MV-4-11 (cell line): ENCODE measurements at regions not wholly inside any gene's neighbourhood (a gene's known extent, or its start where the extent isn't known, plus 50 kb on each side); places are given as distances from the start of the nearest gene placed in this dataset.
A peak's percentile ranks its signal among the peaks of the same experiment; 100 is the strongest.

ENCODE experiments used
- DNase-seq: peaks from one replicate; lab custom pipeline; 2025; lab: John Stamatoyannopoulos, UW

- DNase-seq: no peak
These were observed 510.2 kb downstream of the RASEF start for GRCh38 chr9:82552784-82553183.

- peak; percentile 87 for DNase-seq
These were observed 509.1 kb downstream of the RASEF start for GRCh38 chr9:82553654-82554366.

GRCh38 chr9:82554381-82554780, 508.6 kb downstream of the RASEF start:
- no peak for DNase-seq

GRCh38 chr9:82555031-82555430, 507.9 kb downstream of the RASEF start:
- DNase-seq: no peak

GRCh38 chr9:82555431-82556051, 507.4 kb downstream of the RASEF start:
- DNase-seq: no peak

GRCh38 chr9:82558346-82558745, 504.6 kb downstream of the RASEF start:
- no peak for DNase-seq

GRCh38 chr9:82558855-82559630, 503.9 kb downstream of the RASEF start:
- peak; percentile 78 for DNase-seq

GRCh38 chr9:82560036-82560435, 502.9 kb downstream of the RASEF start:
- DNase-seq: no peak

- no peak for DNase-seq
These were observed 502.5 kb downstream of the RASEF start for GRCh38 chr9:82560457-82560904.

GRCh38 chr9:82563094-82563493, 499.8 kb downstream of the RASEF start:
- peak; percentile 65 for DNase-seq

GRCh38 chr9:82563841-82564240, 499.1 kb downstream of the RASEF start:
- no peak for DNase-seq

- DNase-seq: no peak
These were observed 497.6 kb downstream of the RASEF start for GRCh38 chr9:82565188-82565969.

GRCh38 chr9:82567953-82568352, 495.0 kb downstream of the RASEF start:
- DNase-seq: no peak

GRCh38 chr9:82570226-82570625, 492.7 kb downstream of the RASEF start:
- DNase-seq: no peak

- DNase-seq: no peak
These were observed 491.4 kb downstream of the RASEF start for GRCh38 chr9:82571540-82571939.

- peak; percentile 34 for DNase-seq
These were observed 490.8 kb downstream of the RASEF start for GRCh38 chr9:82572146-82572545.

- no peak for DNase-seq
These were observed 488.0 kb downstream of the RASEF start for GRCh38 chr9:82574911-82575310.

- no peak for DNase-seq
These were observed 482.0 kb downstream of the RASEF start for GRCh38 chr9:82580921-82581320.

GRCh38 chr9:82581516-82581915, 481.4 kb downstream of the RASEF start:
- DNase-seq: peak; percentile 43

- DNase-seq: no peak
These were observed 481.0 kb downstream of the RASEF start for GRCh38 chr9:82581935-82582334.

GRCh38 chr9:82582693-82583092, 480.2 kb downstream of the RASEF start:
- DNase-seq: no peak

- DNase-seq: no peak
These were observed 479.4 kb downstream of the RASEF start for GRCh38 chr9:82583524-82583923.
